Vagina (tissue), 2 donors: ENCODE measurements at regions not wholly inside any gene's neighbourhood (a gene's known extent, or its start where the extent isn't known, plus 50 kb on each side); places are given as distances from the start of the nearest gene placed in this dataset.

Experiments used
- CTCF ChIP-seq, 3 experiments: fragments of 450-650 bp in 2 of 3; fragments of 200-600 bp in 1 of 3; sonication (generic) in 1 of 3; IDR thresholded peaks; one replicate each; pipeline ENCODE4 v1.5.1; 2017 to 2019; ENCODE audit warnings: antibody characterized with exemption in 3 of 3, mild to moderate bottlenecking in 2 of 3, moderate library complexity in 2 of 3
- POLR2A ChIP-seq, 2 donors: fragments of 450-650 bp; IDR thresholded peaks; one replicate each; pipeline ENCODE4 v1.6.1; 2017; ENCODE audit warnings: antibody characterized with exemption in 2 of 2, mild to moderate bottlenecking in 2 of 2, moderate library complexity in 2 of 2

DNA sequence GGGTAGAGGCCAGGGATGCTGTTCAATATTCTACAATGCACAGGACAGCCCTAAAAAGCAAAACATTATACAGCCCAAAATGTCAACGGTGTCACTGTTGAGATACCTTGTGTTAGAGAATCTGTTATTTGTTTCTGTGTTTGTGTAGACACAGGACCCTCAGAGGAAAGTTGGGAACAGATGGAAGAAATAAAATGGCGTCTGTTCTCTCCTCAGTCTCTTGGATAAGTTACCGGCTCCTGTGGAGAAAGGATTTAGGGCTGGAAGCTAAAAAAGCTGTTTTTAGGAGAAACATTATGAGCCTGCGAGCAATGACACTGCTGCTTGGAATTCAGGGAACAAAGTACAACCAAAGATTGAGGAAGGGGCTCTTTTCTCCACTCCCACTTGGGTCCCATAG lies 688.6 kb upstream of the ZNF385D start:
- no peak for TF ChIP-seq CTCF (IDR thresholded peaks at IDR 0.05)
- TF ChIP-seq POLR2A (IDR thresholded peaks at IDR 0.05), result no peak
